Activated CD4-positive, alpha-beta T cell treated with anti-CD3 and anti-CD28 coated beads, Interleukin-2, amount 50 U/mL, for 24 hours (primary cell): ENCODE measurements at regions not wholly inside any gene's neighbourhood (a gene's known extent, or its start where the extent isn't known, plus 50 kb on each side); places are given as distances from the start of the nearest gene placed in this dataset.

Experiments
- DNase-seq, 2 donors: peaks; one replicate each; pipeline ENCODE4 v3.0.0-alpha.2; 2020; ENCODE audit warnings: low read depth in 1 of 2, low spot score in 1 of 2

- DNase-seq: no peak
Observed at GRCh38 chr22:22800716-22801115, 86.9 kb upstream of the IGLL5 start.

- DNase-seq: no peak
Observed at GRCh38 chr22:22802339-22802970, 85.2 kb upstream of the IGLL5 start.

GRCh38 chr22:22803285-22803853 lies 84.2 kb upstream of the IGLL5 start:
- no peak for DNase-seq

GRCh38 chr22:22810018-22810427 lies 77.6 kb upstream of the IGLL5 start:
- peak; percentile 35 to 52 for DNase-seq

GRCh38 chr22:22810471-22810870 lies 77.1 kb upstream of the IGLL5 start:
- no peak for DNase-seq

DNA sequence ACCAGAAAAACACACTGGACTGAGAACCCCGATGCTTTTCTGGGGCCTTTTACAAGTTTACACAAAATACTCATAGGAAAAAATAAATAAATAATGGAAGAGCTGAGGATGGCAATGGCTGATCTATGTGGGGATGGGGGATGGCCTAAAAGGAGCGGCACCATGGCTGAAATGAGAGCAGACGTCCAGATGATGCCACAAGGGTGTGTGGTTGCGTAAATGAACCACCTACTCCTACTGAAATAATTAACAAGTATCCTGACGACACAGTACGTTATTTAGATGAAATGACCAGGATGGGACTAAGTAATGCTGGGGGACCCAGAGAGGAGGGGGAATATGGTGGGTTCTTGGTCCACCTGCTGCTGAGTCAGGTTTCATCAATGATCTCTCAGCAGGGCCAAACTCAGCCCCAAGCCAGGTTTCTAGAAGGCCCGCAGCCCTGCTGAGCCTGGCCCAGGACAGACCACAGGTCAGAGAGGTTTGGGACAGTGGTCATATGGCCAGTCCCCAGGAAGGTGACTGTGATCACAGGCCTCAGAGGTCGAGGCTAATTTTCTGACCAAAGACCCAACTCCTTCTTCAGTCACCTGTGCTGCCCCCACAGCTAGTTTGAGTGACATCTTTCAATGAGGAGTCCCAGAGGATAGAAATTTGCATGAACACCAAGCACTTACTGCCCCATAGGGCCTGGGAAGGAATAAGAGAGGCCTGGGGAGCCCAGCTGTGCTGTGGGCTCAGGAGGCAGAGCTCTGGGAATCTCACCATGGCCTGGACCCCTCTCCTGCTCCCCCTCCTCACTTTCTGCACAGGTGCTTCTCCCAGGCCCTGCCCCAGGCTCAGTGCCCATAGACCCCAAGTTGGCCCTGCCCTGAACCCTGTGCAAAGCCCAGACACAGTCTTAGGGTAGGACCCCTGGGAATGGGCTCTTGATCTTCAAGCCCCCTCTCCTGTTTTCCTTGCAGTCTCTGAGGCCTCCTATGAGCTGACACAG lies 76.3 kb upstream of the IGLL5 start:
- no peak for DNase-seq

GRCh38 chr22:22812031-22812905 lies 75.3 kb upstream of the IGLL5 start:
- DNase-seq: no peak

- no peak for DNase-seq
Observed at GRCh38 chr22:22813126-22814075, 74.2 kb upstream of the IGLL5 start.

DNA sequence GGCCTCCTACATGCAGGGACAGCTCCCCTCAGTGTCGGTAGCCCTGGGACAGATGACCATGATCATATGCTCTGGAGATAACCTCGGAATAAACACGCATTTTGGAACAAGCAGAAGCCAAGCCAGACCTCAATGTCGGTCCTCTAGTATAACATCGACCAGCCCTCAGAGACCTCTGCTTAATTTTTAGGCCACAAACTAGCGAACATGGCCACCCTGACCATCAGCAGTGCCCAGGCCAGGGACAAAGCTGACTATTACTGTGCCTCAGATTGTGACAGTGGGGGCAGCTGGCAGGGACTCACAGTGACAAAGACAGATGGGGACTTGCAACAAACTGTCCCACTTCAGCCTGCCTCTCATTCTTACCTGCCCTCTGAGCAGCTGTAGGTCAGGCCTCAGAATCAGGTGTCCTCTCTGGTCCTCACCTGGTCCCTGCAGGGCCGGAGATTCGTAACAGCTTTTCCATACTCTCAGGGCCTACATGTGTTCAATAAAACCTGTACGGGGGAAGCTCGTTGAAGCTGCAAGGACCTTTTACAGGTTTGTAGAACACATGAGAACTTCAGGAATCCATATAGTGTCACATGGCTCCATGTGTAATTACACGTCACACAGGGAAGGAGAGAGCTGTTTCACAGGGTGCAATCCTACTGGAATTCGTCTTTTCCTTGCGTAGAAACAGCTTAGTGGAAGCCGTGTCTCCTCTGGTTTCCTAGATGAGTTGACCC lies 72.8 kb upstream of the IGLL5 start:
- DNase-seq: no peak

DNA sequence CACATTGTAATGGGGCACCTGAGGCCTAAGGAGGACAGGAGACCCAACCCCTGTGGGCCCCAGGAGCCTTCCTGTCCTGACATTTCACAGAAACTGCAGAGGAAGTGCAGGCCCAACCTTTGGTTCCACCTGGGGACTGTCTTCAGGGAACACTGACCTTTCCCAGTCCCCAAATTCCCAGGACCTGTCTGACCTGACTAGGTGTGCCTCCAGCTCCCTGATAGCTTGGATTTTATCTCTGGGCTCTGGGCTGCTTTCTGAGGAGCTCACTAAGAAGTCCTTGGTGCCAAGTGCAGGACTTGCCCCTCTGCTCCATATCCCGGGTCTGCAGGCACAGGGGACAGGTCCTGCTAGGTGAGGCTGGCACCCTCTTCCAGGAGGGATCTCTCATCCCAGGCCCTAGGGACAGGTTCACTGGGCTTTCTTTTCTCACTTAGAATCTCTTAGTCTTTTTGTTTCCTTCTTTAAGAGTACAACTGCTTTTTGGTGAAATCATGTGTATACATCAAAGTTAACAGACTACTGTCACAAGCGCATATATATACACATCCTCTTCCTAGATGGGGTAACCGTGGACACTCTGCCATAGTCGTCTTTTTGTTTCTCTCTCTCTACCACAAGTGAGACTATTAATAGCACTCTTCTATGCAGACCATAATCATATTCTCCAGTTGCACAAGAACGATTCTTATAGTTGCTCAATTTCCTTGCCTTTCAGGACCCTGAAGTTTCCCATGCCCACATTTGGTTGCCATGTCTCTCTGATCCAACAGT lies 72.0 kb upstream of the IGLL5 start:
- no peak for DNase-seq

DNA sequence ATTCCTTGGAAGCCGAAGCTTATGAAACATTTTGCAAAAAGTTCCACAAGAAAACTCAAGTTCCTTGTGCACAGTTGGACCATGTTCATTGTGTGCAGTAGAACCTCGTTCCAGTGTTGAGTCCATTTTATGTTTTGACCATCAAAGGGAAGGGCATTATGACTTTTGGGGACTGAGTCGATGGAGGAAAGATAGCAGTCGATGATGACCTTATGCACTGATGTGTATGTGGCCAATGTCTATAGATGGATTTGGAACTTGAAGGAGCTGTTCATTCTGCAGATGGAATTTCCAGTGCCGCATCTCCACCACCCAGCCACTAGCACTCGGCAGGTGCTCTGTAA lies 71.5 kb upstream of the IGLL5 start:
- no peak for DNase-seq

- DNase-seq: no peak
Observed at GRCh38 chr22:22816766-22817410, 70.7 kb upstream of the IGLL5 start.

- DNase-seq: no peak
Observed at GRCh38 chr22:22817468-22818201, 70.0 kb upstream of the IGLL5 start.

DNA sequence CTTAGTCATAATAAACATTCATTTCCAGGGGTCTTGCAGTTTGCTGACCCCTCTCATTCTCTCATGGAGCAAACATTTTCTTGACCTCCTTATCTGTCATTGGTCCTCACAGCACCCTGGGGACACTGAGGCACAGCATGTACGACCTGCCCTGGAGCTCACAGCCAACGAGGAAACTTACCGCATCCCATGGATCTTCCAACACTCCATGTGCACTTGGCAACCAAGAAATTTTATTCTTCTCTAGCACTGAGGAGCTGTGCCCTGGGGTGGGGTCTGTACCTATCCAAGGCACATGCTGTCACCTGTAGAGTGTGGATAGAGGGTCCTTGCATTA lies 69.4 kb upstream of the IGLL5 start:
- no peak for DNase-seq

DNA sequence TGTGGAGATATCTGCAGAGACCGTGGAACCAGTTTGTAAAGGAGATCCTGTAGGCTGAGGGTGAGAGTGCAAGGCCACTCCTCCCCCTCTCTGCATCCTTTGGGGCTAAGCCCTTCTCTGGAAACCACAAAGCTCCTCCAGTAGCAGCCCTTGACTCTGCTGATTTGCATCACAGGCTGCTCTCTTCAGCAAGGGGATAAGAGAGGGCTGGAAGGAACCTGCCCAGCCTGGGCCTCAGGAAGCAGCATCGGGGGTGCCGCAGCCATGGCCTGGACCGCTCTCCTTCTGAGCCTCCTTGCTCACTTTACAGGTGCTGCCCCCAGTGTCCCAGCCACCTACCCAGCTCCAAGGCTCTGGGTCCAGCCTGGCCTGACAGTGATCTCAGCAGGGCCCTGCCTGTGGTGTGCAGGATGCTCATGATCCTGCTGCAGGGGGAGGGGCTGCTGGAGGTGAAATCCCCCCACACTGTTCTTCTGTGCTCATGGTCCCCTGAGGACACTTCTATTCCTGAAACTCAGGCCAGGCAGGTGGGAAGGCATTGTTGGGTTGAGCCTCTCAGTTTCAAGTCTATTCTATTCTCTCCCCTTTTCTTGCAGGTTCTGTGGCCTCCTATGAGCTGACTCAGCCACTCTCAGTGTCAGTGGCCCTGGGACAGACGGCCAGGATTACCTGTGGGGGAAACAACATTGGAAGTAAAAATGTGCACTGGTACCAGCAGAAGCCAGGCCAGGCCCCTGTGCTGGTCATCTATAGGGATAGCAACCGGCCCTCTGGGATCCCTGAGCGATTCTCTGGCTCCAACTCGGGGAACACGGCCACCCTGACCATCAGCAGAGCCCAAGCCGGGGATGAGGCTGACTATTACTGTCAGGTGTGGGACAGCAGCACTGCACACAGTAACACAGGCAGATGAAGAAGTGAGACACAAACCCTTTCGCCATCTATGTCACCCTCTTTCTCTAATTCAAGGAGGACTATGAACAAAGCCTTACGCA lies 68.5 kb upstream of the IGLL5 start:
- DNase-seq: no peak

DNA sequence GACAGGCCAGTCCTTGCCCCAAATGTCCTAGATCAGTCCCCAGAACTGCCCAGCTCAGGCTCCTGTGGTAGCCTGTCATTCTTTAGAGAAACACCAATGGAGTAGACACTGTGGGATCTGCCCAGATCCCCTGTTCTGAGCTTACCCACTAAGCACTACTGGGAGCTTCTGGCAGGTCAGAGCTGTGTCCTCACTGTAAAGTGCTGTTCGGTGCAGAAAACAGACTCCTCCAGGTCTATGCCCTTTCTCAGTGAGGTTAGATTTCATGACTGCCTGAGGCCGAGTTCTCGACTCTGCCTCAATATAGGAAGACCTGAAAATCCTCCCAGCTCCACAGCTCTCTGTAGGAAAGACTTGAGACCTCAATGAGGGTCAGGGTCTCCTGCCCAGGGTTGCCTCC lies 67.5 kb upstream of the IGLL5 start:
- no peak for DNase-seq
